Breast epithelium (tissue), 4 donors: ENCODE measurements at regions not wholly inside any gene's neighbourhood (a gene's known extent, or its start where the extent isn't known, plus 50 kb on each side); places are given as distances from the start of the nearest gene placed in this dataset.

Source experiments
- DNase-seq, 2 donors: peaks; one replicate each; pipeline ENCODE4 v3.0.0-alpha.2; 2019; ENCODE audit warnings: low spot score in 2 of 2
- H3K27ac ChIP-seq, 2 donors: fragments of 200-600 bp; sonication (generic) in 1 of 2; one replicate each; pipeline ENCODE4 v1.5.1; 2016 to 2019; ENCODE audit warnings: mild to moderate bottlenecking in 1 of 2
- H3K27me3 ChIP-seq, 2 donors: fragments of 200-600 bp; sonication (generic) in 1 of 2; one replicate each; pipeline versions ENCODE4 v1.5.1 to v1.6.0; 2017 to 2019; ENCODE audit warnings: control low read depth in 1 of 2, mild to moderate bottlenecking in 1 of 2
- H3K36me3 ChIP-seq: fragments of 200-600 bp; one replicate; pipeline ENCODE4 v1.5.1; 2019
- H3K4me1 ChIP-seq, 2 donors: fragments of 200-600 bp; sonication (generic); one replicate each; pipeline ENCODE4 v1.5.1; 2016 to 2019; ENCODE audit warnings: control low read depth in 1 of 2
- H3K4me3 ChIP-seq, 3 donors: fragments of 200-600 bp; sonication (generic); 1 replicate in 2 of 3; 2 replicates in 1 of 3; pipeline ENCODE4 v1.5.1; 2016 to 2019; ENCODE audit warnings: mild to moderate bottlenecking in 3 of 3, moderate library complexity in 2 of 3
- H3K9me3 ChIP-seq, 2 donors: fragments of 200-600 bp; sonication (generic) in 1 of 2; one replicate each; pipeline ENCODE4 v1.5.1; 2016 to 2019; ENCODE audit warnings: control low read depth in 1 of 2
- CTCF ChIP-seq, 3 donors: fragments of 450-650 bp; IDR thresholded peaks; one replicate each; pipeline ENCODE4 v1.5.1; 2016 to 2017; ENCODE audit warnings: antibody characterized with exemption in 3 of 3, mild to moderate bottlenecking in 3 of 3, moderate library complexity in 3 of 3
- POLR2A ChIP-seq: fragments of 450-650 bp; IDR thresholded peaks from one replicate; pipeline ENCODE4 v1.6.1; 2016; ENCODE audit warnings: antibody characterized with exemption, mild to moderate bottlenecking, moderate library complexity
- POLR2AphosphoS5 ChIP-seq, 3 donors: sonication (generic); formaldehyde crosslinking; IDR thresholded peaks; one replicate each; pipeline ENCODE4 v1.6.1; 2017; ENCODE audit warnings: antibody characterized with exemption in 3 of 3
- intact Hi-C: fragments of 100-400 bp; cut with DNase I; formaldehyde crosslinking; loops from one replicate; pipeline ENCODE4 v1.15.1; 2023; ENCODE audit warnings: low total_unique reads

DNA sequence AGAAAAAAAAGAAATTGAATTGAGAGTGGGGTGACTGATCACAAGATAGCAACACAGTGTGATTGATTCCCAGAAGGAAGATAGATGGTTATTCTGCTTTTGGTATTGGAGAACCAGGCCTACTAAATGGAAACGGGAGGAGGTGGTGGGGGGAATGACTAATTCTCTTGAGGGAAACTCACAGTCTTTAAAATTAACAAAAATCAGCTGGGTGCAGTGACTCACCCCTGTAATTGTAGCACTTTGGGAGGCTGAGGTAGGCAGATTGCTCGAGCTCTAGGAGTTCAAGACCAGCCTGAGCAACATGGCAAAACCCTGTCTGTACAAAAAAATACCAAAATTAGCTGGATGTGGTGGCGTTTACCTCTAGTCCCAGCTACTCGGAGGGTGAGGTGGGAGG is 134.6 kb upstream of the PDE4B start:
- Histone ChIP-seq H3K4me3 (no peak overlapping the region), H3K27ac (no peak overlapping the region), H3K4me1 (no peaks in the 10 kb centered on the region), H3K27me3 (no peaks in the 10 kb centered on the region), H3K36me3 (no peaks in the 10 kb centered on the region), H3K9me3 (peaks cover 0 to 6% of the 10 kb centered on the region in 2 donors)
- DNase-seq, result no peak
- TF ChIP-seq POLR2AphosphoS5 (IDR thresholded peaks at IDR 0.05) (no peak), POLR2A (no peak), CTCF (IDR thresholded peaks at IDR 0.05) (no peak)
- intact Hi-C loops, result no loop called here

GRCh38 chr1:65668368-65668767 is 124.3 kb upstream of the PDE4B start:
- DNase-seq, result no peak
- intact Hi-C loops, result no loop called here
- H3K36me3 ChIP-seq, result no peaks in the 10 kb centered on the region
- no peak overlapping the region for H3K27ac ChIP-seq
- no peaks in the 10 kb centered on the region for H3K27me3 ChIP-seq
- H3K4me1 ChIP-seq, result no peaks in the 10 kb centered on the region
- no peak overlapping the region for H3K4me3 ChIP-seq
- no peak for TF ChIP-seq POLR2A
- TF ChIP-seq POLR2AphosphoS5 (IDR thresholded peaks at IDR 0.05), result no peak
- TF ChIP-seq CTCF (IDR thresholded peaks at IDR 0.05), result no peak
- peaks cover 4 to 13% of the 10 kb centered on the region in 2 donors for H3K9me3 ChIP-seq

DNA sequence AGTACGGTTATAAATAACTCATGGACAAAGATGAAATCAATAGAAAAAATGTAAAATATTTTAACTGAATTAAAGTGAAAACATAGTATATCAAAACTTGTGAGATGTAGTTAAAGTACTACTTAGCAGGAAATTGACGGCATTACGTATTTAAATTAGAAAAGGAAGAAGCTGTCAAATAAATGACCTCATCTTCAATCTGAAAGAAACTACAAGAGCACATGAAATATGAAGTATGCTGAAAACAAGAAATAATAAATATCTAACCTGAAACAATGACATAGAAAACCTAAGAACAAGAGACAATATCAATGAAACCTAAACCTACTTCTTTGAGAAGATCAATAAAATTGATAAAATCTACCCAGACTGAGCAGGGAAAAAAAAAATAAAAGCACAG is 122.2 kb upstream of the PDE4B start:
- TF ChIP-seq POLR2A (no peak), CTCF (IDR thresholded peaks at IDR 0.05) (no peak), POLR2AphosphoS5 (IDR thresholded peaks at IDR 0.05) (no peak)
- Histone ChIP-seq H3K9me3 (peaks cover 4 to 13% of the 10 kb centered on the region in 2 donors), H3K27ac (no peak overlapping the region), H3K4me1 (no peaks in the 10 kb centered on the region), H3K4me3 (no peak overlapping the region), H3K27me3 (no peaks in the 10 kb centered on the region), H3K36me3 (no peaks in the 10 kb centered on the region)
- intact Hi-C loops, result no loop called here
- DNase-seq, result no peak

DNA sequence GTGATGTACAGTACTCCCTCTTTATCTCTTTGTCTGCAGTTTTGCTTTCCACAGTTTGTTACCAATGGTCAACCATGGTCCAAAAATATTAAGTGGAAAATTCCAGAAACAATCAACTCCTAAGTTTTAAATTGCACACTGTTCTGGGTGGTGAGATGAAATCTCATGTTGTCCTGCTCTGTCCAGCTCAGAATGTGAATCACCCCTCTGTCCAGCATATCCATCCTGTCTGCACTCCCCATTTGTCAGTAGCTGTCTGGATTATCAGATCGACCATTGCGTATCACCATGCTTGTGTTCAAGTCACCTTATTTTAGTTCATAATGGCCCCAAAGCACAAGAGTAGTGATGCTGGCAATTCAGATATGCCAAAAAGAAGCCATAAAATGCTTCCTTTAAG is 118.2 kb upstream of the PDE4B start:
- H3K36me3 ChIP-seq, result no peaks in the 10 kb centered on the region
- no peaks in the 10 kb centered on the region for H3K27me3 ChIP-seq
- TF ChIP-seq POLR2A, result no peak
- TF ChIP-seq POLR2AphosphoS5 (IDR thresholded peaks at IDR 0.05), result no peak
- TF ChIP-seq CTCF (IDR thresholded peaks at IDR 0.05), result no peak
- H3K9me3 ChIP-seq, result peaks cover 0 to 4% of the 10 kb centered on the region in 2 donors
- no peaks in the 10 kb centered on the region for H3K4me1 ChIP-seq
- no peak overlapping the region for H3K27ac ChIP-seq
- DNase-seq, result no peak
- intact Hi-C loops, result no loop called here
- H3K4me3 ChIP-seq, result no peak overlapping the region

DNA sequence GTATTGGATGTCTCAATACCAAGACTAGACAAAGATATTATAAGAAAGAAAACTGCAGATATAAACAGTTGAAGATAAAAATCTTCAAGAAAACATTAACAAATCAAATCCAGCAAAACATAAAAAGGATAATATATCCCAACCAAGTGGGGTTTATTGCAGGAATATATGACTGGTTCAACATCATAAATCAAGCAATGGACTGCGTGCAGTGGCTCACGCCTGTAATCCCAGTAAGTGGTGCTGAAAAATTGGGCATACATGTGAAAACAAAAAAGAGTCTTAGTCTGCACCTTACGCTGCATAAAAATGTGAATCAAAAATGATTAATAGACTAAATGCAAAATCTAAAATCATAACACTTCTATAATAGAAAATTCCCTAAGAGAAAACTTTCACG is 112.9 kb upstream of the PDE4B start:
- H3K36me3 ChIP-seq, result no peaks in the 10 kb centered on the region
- H3K4me1 ChIP-seq, result no peaks in the 10 kb centered on the region
- no peak overlapping the region for H3K4me3 ChIP-seq
- intact Hi-C loops, result loop anchor here (10.0 kb wide), 1 partner anchor 445 kb away; no protein-coding TSS in a partner anchor
- no peak for DNase-seq
- H3K27ac ChIP-seq, result no peak overlapping the region
- no peaks in the 10 kb centered on the region for H3K9me3 ChIP-seq
- H3K27me3 ChIP-seq, result no peaks in the 10 kb centered on the region
- TF ChIP-seq POLR2AphosphoS5 (IDR thresholded peaks at IDR 0.05) (no peak), POLR2A (no peak), CTCF (IDR thresholded peaks at IDR 0.05) (no peak)
